CD14-positive monocyte (primary cell): ENCODE measurements at regions not wholly inside any gene's neighbourhood (a gene's known extent, or its start where the extent isn't known, plus 50 kb on each side); places are given as distances from the start of the nearest gene placed in this dataset.

Source experiments
- DNase-seq, 3 donors: peaks; one replicate each; pipeline ENCODE4 v3.0.0-alpha.2; 2011 to 2022
- H2AFZ ChIP-seq: 2 replicates; pipeline ENCODE4 v1.6.0; 2012; ENCODE audit warnings: mild to moderate bottlenecking, low read depth, low read length, inconsistent platforms; ENCODE audit not compliant: insufficient read depth, poor library complexity, severe bottlenecking
- H3K27ac ChIP-seq, 2 donors: 1 replicate in 1 of 2; 2 replicates in 1 of 2; pipeline ENCODE4 v1.5.1; 2012 to 2013; ENCODE audit warnings: low read length in 2 of 2, control low read depth in 1 of 2, inconsistent platforms in 1 of 2, low read depth in 1 of 2, mild to moderate bottlenecking in 1 of 2
- H3K27me3 ChIP-seq, 2 donors: one replicate each; pipeline versions ENCODE4 v1.6.0 to v1.6.1; 2011 to 2013; ENCODE audit warnings: low read length in 2 of 2; ENCODE audit not compliant: control insufficient read depth in 2 of 2, insufficient read depth in 2 of 2
- H3K36me3 ChIP-seq, 2 donors: replicated peaks in 1 of 2; 1 replicate in 1 of 2; 2 replicates in 1 of 2; pipeline versions ENCODE4 v1.5.1 to v1.6.1; 2012 to 2013; ENCODE audit warnings: low read length in 2 of 2, control low read depth in 1 of 2, inconsistent platforms in 1 of 2, mild to moderate bottlenecking in 1 of 2; ENCODE audit not compliant: insufficient read depth in 2 of 2, control insufficient read depth in 1 of 2
- H3K4me1 ChIP-seq, 2 donors: 1 replicate in 1 of 2; 2 replicates in 1 of 2; pipeline versions ENCODE4 v1.5.1 to v1.6.1; 2012 to 2013; ENCODE audit warnings: low read length in 2 of 2, control low read depth in 1 of 2, inconsistent platforms in 1 of 2, mild to moderate bottlenecking in 1 of 2, moderate library complexity in 1 of 2; ENCODE audit not compliant: insufficient read depth in 2 of 2, control insufficient read depth in 1 of 2
- H3K4me2 ChIP-seq: replicated peaks from 2 replicates; pipeline ENCODE3; 2012; ENCODE audit warnings: low read length, moderate library complexity, mild to moderate bottlenecking; ENCODE audit not compliant: poor library complexity, severe bottlenecking; ENCODE audit errors: extremely low read depth
- H3K4me3 ChIP-seq, 3 experiments: fragments of 200-600 bp in 1 of 3; sonication (generic) in 1 of 3; replicated peaks in 1 of 3; 1 replicate in 2 of 3; 2 replicates in 1 of 3; pipeline ENCODE4 v1.5.1; 2011 to 2013; ENCODE audit warnings: low read length in 3 of 3, mild to moderate bottlenecking in 3 of 3, control low read depth in 2 of 3, low read depth in 2 of 3, inconsistent platforms in 1 of 3, moderate library complexity in 1 of 3
- H3K79me2 ChIP-seq: 2 replicates; pipeline ENCODE4 v1.6.0; 2012; ENCODE audit warnings: mild to moderate bottlenecking, control low read depth, inconsistent platforms, low read length, moderate library complexity; ENCODE audit not compliant: insufficient read depth
- H3K9ac ChIP-seq: 2 replicates; pipeline ENCODE4 v1.6.0; 2017; ENCODE audit warnings: low read length, mild to moderate bottlenecking; ENCODE audit not compliant: insufficient read depth, poor library complexity, severe bottlenecking
- H3K9me3 ChIP-seq, 2 donors: replicated peaks in 1 of 2; 1 replicate in 1 of 2; 2 replicates in 1 of 2; pipeline versions ENCODE4 v1.5.1 to v1.6.1; 2012 to 2013; ENCODE audit warnings: low read length in 2 of 2, control low read depth in 1 of 2; ENCODE audit not compliant: control insufficient read depth in 1 of 2, insufficient read depth in 1 of 2
- H4K20me1 ChIP-seq: 2 replicates; pipeline ENCODE4 v1.6.0; 2012; ENCODE audit warnings: mild to moderate bottlenecking, low read length, control low read depth, moderate library complexity; ENCODE audit not compliant: insufficient read depth
- H3K27ac Mint-ChIP-seq, 7 donors: one replicate each; pipeline ENCODE4 v1.8.0; 2020; ENCODE audit warnings: mild to moderate bottlenecking in 7 of 7, mixed read lengths in 7 of 7, moderate library complexity in 6 of 7, inconsistent platforms in 2 of 7
- H3K27me3 Mint-ChIP-seq, 3 donors: one replicate each; pipeline ENCODE4 v1.8.0; 2021 to 2022; ENCODE audit warnings: low read depth in 3 of 3, mild to moderate bottlenecking in 3 of 3, mixed read lengths in 3 of 3, moderate library complexity in 3 of 3, inconsistent platforms in 1 of 3
- H3K36me3 Mint-ChIP-seq, 2 donors: one replicate each; pipeline ENCODE4 v1.8.0; 2020; ENCODE audit warnings: mixed read lengths in 2 of 2, inconsistent platforms in 1 of 2, mild to moderate bottlenecking in 1 of 2
- H3K4me1 Mint-ChIP-seq: one replicate; pipeline ENCODE4 v1.8.0; 2020; ENCODE audit warnings: mild to moderate bottlenecking, mixed read lengths
- H3K4me3 Mint-ChIP-seq, 2 donors: one replicate each; pipeline ENCODE4 v1.8.0; 2020; ENCODE audit warnings: mild to moderate bottlenecking in 2 of 2, mixed read lengths in 2 of 2, moderate library complexity in 1 of 2
- H3K9me3 Mint-ChIP-seq, 7 donors: one replicate each; pipeline ENCODE4 v1.8.0; 2020 to 2022; ENCODE audit warnings: mixed read lengths in 7 of 7, mild to moderate bottlenecking in 6 of 7, moderate library complexity in 6 of 7, inconsistent platforms in 2 of 7
- CTCF ChIP-seq: fragments of 200-600 bp; IDR thresholded peaks from one replicate; pipeline ENCODE4 v1.8.0; 2022; ENCODE audit warnings: antibody characterized with exemption, mild to moderate bottlenecking
- WGBS: methylation state at CpG from one replicate; pipeline ENCODE4 v1.1.5; 2013; ENCODE audit warnings: missing lambda C conversion rate; ENCODE audit not compliant: insufficient coverage; 5-methylcytosine and 5-hydroxymethylcytosine counted together
- intact Hi-C, 2 donors: fragments of 100-400 bp; cut with micrococcal nuclease; formaldehyde crosslinking; loops; one replicate each; pipeline versions ENCODE4 v1.15.0 to v1.15.1; 2023

DNA sequence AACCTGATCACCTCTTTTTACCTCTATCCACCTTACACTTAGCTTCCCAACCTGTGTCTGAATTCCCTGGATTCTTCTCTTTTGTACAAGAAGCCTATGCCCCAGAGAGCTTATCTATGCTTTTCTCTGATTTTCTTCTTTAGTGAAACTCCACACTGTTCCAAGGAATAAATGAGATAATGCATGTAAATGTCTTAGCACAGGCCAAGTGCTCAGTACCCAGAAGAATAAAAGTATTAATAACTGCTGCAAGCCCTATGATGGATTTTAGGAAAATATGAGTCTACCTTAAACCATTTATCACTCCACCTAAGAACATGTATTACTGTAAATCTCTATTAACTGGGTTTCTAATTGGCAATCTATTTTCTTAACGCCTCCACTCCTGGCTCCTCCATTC, 168.5 kb upstream of the TNC start:
- Histone ChIP-seq H3K27ac (no peak overlapping the region), H3K4me1 (no peaks in the 10 kb centered on the region), H3K79me2 (no peaks in the 10 kb centered on the region), H4K20me1 (no peaks in the 10 kb centered on the region), H3K9me3 (no peaks in the 10 kb centered on the region), H3K27me3 (no peaks in the 10 kb centered on the region), H2AFZ (no peak overlapping the region), H3K36me3 (no peaks in the 10 kb centered on the region), H3K4me3 (no peak overlapping the region), H3K9ac (no peak overlapping the region), H3K4me2 (no peak overlapping the region)
- H3K36me3 Mint-ChIP-seq = no peaks in the 10 kb centered on the region
- peaks cover 0 to 4% (median 0%) of the 10 kb centered on the region in 7 donors for H3K9me3 Mint-ChIP-seq
- peaks cover 0 to 1% (median 0%) of the 10 kb centered on the region in 3 donors for H3K27me3 Mint-ChIP-seq
- 100% methylated on average over 1 of the region's 1 CpG for WGBS
- no peak for DNase-seq
- intact Hi-C loops = no loop called here
- H3K4me3 Mint-ChIP-seq = no peak overlapping the region
- no peak for TF ChIP-seq CTCF
- no peak overlapping the region for H3K27ac Mint-ChIP-seq
- H3K4me1 Mint-ChIP-seq = no peaks in the 10 kb centered on the region

- Histone ChIP-seq H3K4me1 (no peaks in the 10 kb centered on the region), H3K9ac (no peak overlapping the region), H3K36me3 (no peaks in the 10 kb centered on the region), H3K4me2 (no peak overlapping the region), H3K27ac (no peak overlapping the region), H4K20me1 (no peaks in the 10 kb centered on the region), H3K27me3 (no peaks in the 10 kb centered on the region), H3K9me3 (no peaks in the 10 kb centered on the region), H3K79me2 (no peaks in the 10 kb centered on the region), H2AFZ (no peak overlapping the region), H3K4me3 (no peak overlapping the region)
- no CpG with 5 or more reads among the region's 1 CpG for WGBS
- DNase-seq = no peak
- peak overlapping the region in 1 of 7 donors; percentile 40 for H3K27ac Mint-ChIP-seq
- H3K4me3 Mint-ChIP-seq = no peak overlapping the region
- H3K27me3 Mint-ChIP-seq = no peaks in the 10 kb centered on the region
- intact Hi-C loops = no loop called here
- H3K4me1 Mint-ChIP-seq = no peaks in the 10 kb centered on the region
- H3K36me3 Mint-ChIP-seq = no peaks in the 10 kb centered on the region
- TF ChIP-seq CTCF = no peak
- peaks cover 0 to 2% (median 0%) of the 10 kb centered on the region in 7 donors for H3K9me3 Mint-ChIP-seq
Observed at GRCh38 chr9:115289757-115290208, 171.8 kb upstream of the TNC start.
